ENCODE measurements at regions not wholly inside any gene's neighbourhood (a gene's known extent, or its start where the extent isn't known, plus 50 kb on each side); places are given as distances from the start of the nearest gene placed in this dataset.

GRCh38 chr15:57849317-57849716 lies 142.8 kb downstream of the POLR2M start:
- Mint-ChIP-seq H3K4me3 (no peak overlapping the region), H3K36me3 (ENCODE audit: low read depth) (no peaks in the 10 kb centered on the region), H3K27me3 (ENCODE audit: low read depth, poor library complexity) (peaks cover 9% of the 10 kb centered on the region), H3K4me1 (peaks cover 10% of the 10 kb centered on the region), H3K27ac (no peak overlapping the region), H3K9me3 (peaks cover 13% of the 10 kb centered on the region)
- DNase-seq = no peak
- TF ChIP-seq CTCF (IDR thresholded peaks at IDR 0.05) = no peak

GRCh38 chr15:57854531-57854930 lies 148.0 kb downstream of the POLR2M start:
- no peaks in the 10 kb centered on the region for H3K36me3 Mint-ChIP-seq (ENCODE audit: low read depth)
- no peak for TF ChIP-seq CTCF (IDR thresholded peaks at IDR 0.05)

GRCh38 chr15:57857871-57858270 lies 151.4 kb downstream of the POLR2M start:
- H3K4me3 Mint-ChIP-seq = no peak overlapping the region
- no peak overlapping the region for H3K27ac Mint-ChIP-seq
- peaks cover 6% of the 10 kb centered on the region for H3K9me3 Mint-ChIP-seq
- TF ChIP-seq CTCF (IDR thresholded peaks at IDR 0.05) = no peak
- H3K27me3 Mint-ChIP-seq (ENCODE audit: low read depth, poor library complexity) = peaks cover 4% of the 10 kb centered on the region
- peaks cover 22% of the 10 kb centered on the region for H3K4me1 Mint-ChIP-seq
- no peaks in the 10 kb centered on the region for H3K36me3 Mint-ChIP-seq (ENCODE audit: low read depth)
- no peak for DNase-seq

More at GRCh38 chr15:57854531-57854930, 148.0 kb downstream of the POLR2M start:
- H3K4me3 Mint-ChIP-seq = no peak overlapping the region
- DNase-seq = no peak
- no peak overlapping the region for H3K27ac Mint-ChIP-seq
- peaks cover 10% of the 10 kb centered on the region for H3K27me3 Mint-ChIP-seq (ENCODE audit: low read depth, poor library complexity)
- H3K4me1 Mint-ChIP-seq = peaks cover 29% of the 10 kb centered on the region
- no peaks in the 10 kb centered on the region for H3K9me3 Mint-ChIP-seq

- no peak for DNase-seq
- H3K4me1 Mint-ChIP-seq = peaks cover 23% of the 10 kb centered on the region
- no peak overlapping the region for H3K4me3 Mint-ChIP-seq
- H3K27me3 Mint-ChIP-seq (ENCODE audit: low read depth, poor library complexity) = peaks cover 4% of the 10 kb centered on the region
- H3K36me3 Mint-ChIP-seq (ENCODE audit: low read depth) = no peaks in the 10 kb centered on the region
- H3K27ac Mint-ChIP-seq = peak overlapping the region; percentile 4
- H3K9me3 Mint-ChIP-seq = peaks cover 6% of the 10 kb centered on the region
- TF ChIP-seq CTCF (IDR thresholded peaks at IDR 0.05) = no peak
Observed at GRCh38 chr15:57859130-57859685, 152.7 kb downstream of the POLR2M start.

- H3K4me3 Mint-ChIP-seq = no peak overlapping the region
- no peak overlapping the region for H3K27ac Mint-ChIP-seq
- peaks cover 22% of the 10 kb centered on the region for H3K4me1 Mint-ChIP-seq
- peak; percentile 12 for DNase-seq
- TF ChIP-seq CTCF (IDR thresholded peaks at IDR 0.05) = peak; percentile 78
- H3K27me3 Mint-ChIP-seq (ENCODE audit: low read depth, poor library complexity) = peaks cover 3% of the 10 kb centered on the region
- peaks cover 6% of the 10 kb centered on the region for H3K9me3 Mint-ChIP-seq
- H3K36me3 Mint-ChIP-seq (ENCODE audit: low read depth) = no peaks in the 10 kb centered on the region
Observed at GRCh38 chr15:57861034-57861638, 154.6 kb downstream of the POLR2M start.
